ENCODE measurements at regions not wholly inside any gene's neighbourhood (a gene's known extent, or its start where the extent isn't known, plus 50 kb on each side); places are given as distances from the start of the nearest gene placed in this dataset.
"Not testable (repeated sequence)": the region's sequence is repeated elsewhere in the genome, so short reads cannot be mapped to it uniquely, and the experiment has no call there.

GRCh38 chr14:106761886-106762816 is 1235.8 kb downstream of the TMEM121 start:
- peaks cover 23% of the 10 kb centered on the region for H3K4me1 Mint-ChIP-seq
- not testable (repeated sequence) for H3K36me3 Mint-ChIP-seq, H3K27ac Mint-ChIP-seq, H3K4me3 Mint-ChIP-seq, DNase-seq, H3K9me3 Mint-ChIP-seq, H3K27me3 Mint-ChIP-seq

- not testable (repeated sequence) for H3K4me3 Mint-ChIP-seq, DNase-seq, H3K27me3 Mint-ChIP-seq, H3K9me3 Mint-ChIP-seq, H3K27ac Mint-ChIP-seq, H3K36me3 Mint-ChIP-seq
- peaks cover 23% of the 10 kb centered on the region for H3K4me1 Mint-ChIP-seq
These were observed 1238.6 kb downstream of the TMEM121 start for GRCh38 chr14:106764968-106765369.

GRCh38 chr14:106766145-106766544 is 1239.8 kb downstream of the TMEM121 start:
- Mint-ChIP-seq H3K27ac (no peak overlapping the region), H3K27me3 (no peaks in the 10 kb centered on the region), H3K4me3 (no peak overlapping the region), H3K4me1 (peaks cover 25% of the 10 kb centered on the region), H3K36me3 (no peaks in the 10 kb centered on the region), H3K9me3 (no peaks in the 10 kb centered on the region)
- DNase-seq, result no peak

- peaks cover 25% of the 10 kb centered on the region for H3K4me1 Mint-ChIP-seq
- H3K27me3 Mint-ChIP-seq, H3K36me3 Mint-ChIP-seq, H3K9me3 Mint-ChIP-seq: not testable (repeated sequence)
- peak overlapping the region; percentile 77 for H3K27ac Mint-ChIP-seq
- H3K4me3 Mint-ChIP-seq, result peak overlapping the region; percentile 29
- peak; percentile 57 for DNase-seq
These were observed 1240.3 kb downstream of the TMEM121 start for GRCh38 chr14:106766551-106767277.

- H3K27ac Mint-ChIP-seq, result not testable (repeated sequence)
These were observed 1241.8 kb downstream of the TMEM121 start for GRCh38 chr14:106768230-106768629.

GRCh38 chr14:106768972-106769700 is 1242.8 kb downstream of the TMEM121 start:
- not testable (repeated sequence) for H3K36me3 Mint-ChIP-seq, H3K9me3 Mint-ChIP-seq, H3K27me3 Mint-ChIP-seq, H3K4me3 Mint-ChIP-seq, DNase-seq, H3K27ac Mint-ChIP-seq
- H3K4me1 Mint-ChIP-seq, result peaks cover 25% of the 10 kb centered on the region

More at GRCh38 chr14:106768230-106768629, 1241.8 kb downstream of the TMEM121 start:
- peaks cover 25% of the 10 kb centered on the region for H3K4me1 Mint-ChIP-seq
- not testable (repeated sequence) for DNase-seq, H3K9me3 Mint-ChIP-seq, H3K4me3 Mint-ChIP-seq, H3K27me3 Mint-ChIP-seq, H3K36me3 Mint-ChIP-seq

GRCh38 chr14:106770158-106770672 is 1243.8 kb downstream of the TMEM121 start:
- Mint-ChIP-seq H3K27ac (peak overlapping the region; percentile 8), H3K4me1 (peaks cover 30% of the 10 kb centered on the region)
- not testable (repeated sequence) for H3K9me3 Mint-ChIP-seq, H3K27me3 Mint-ChIP-seq, H3K4me3 Mint-ChIP-seq, DNase-seq, H3K36me3 Mint-ChIP-seq

GRCh38 chr14:106774889-106775480 is 1248.6 kb downstream of the TMEM121 start:
- not testable (repeated sequence) for H3K36me3 Mint-ChIP-seq, H3K9me3 Mint-ChIP-seq, H3K27me3 Mint-ChIP-seq, H3K4me3 Mint-ChIP-seq, H3K27ac Mint-ChIP-seq
- DNase-seq, result peak; percentile 79
- H3K4me1 Mint-ChIP-seq, result peaks cover 18% of the 10 kb centered on the region

GRCh38 chr14:106776395-106776983 is 1250.1 kb downstream of the TMEM121 start:
- Mint-ChIP-seq H3K4me1 (peaks cover 15% of the 10 kb centered on the region), H3K36me3 (no peaks in the 10 kb centered on the region), H3K9me3 (peaks cover 4% of the 10 kb centered on the region), H3K27me3 (peaks cover 10% of the 10 kb centered on the region), H3K27ac (no peak overlapping the region), H3K4me3 (no peak overlapping the region)
- no peak for DNase-seq

GRCh38 chr14:106778986-106779385 is 1252.6 kb downstream of the TMEM121 start:
- no peak overlapping the region for H3K4me3 Mint-ChIP-seq
- DNase-seq, result no peak
- peaks cover 10% of the 10 kb centered on the region for H3K27me3 Mint-ChIP-seq
- peaks cover 15% of the 10 kb centered on the region for H3K4me1 Mint-ChIP-seq
- no peaks in the 10 kb centered on the region for H3K36me3 Mint-ChIP-seq
- no peak overlapping the region for H3K27ac Mint-ChIP-seq
- H3K9me3 Mint-ChIP-seq, result peaks cover 4% of the 10 kb centered on the region

GRCh38 chr14:106786697-106787096 is 1260.3 kb downstream of the TMEM121 start:
- H3K9me3 Mint-ChIP-seq, result no peaks in the 10 kb centered on the region
- peaks cover 10% of the 10 kb centered on the region for H3K4me1 Mint-ChIP-seq
- DNase-seq, result no peak
- no peak overlapping the region for H3K27ac Mint-ChIP-seq
- H3K36me3 Mint-ChIP-seq, result no peaks in the 10 kb centered on the region
- peaks cover 3% of the 10 kb centered on the region for H3K27me3 Mint-ChIP-seq
- no peak overlapping the region for H3K4me3 Mint-ChIP-seq

- no peak for DNase-seq
- H3K36me3 Mint-ChIP-seq, result no peaks in the 10 kb centered on the region
These were observed 1261.2 kb downstream of the TMEM121 start for GRCh38 chr14:106787626-106788025.

GRCh38 chr14:106788534-106788933 is 1262.2 kb downstream of the TMEM121 start:
- Mint-ChIP-seq H3K4me3 (peak overlapping the region; percentile 1), H3K36me3 (no peaks in the 10 kb centered on the region), H3K27ac (no peak overlapping the region), H3K9me3 (no peaks in the 10 kb centered on the region), H3K27me3 (peaks cover 3% of the 10 kb centered on the region), H3K4me1 (peaks cover 10% of the 10 kb centered on the region)
- DNase-seq, result no peak

More at GRCh38 chr14:106787626-106788025, 1261.2 kb downstream of the TMEM121 start:
- H3K4me1 Mint-ChIP-seq, result peaks cover 10% of the 10 kb centered on the region
- peaks cover 3% of the 10 kb centered on the region for H3K27me3 Mint-ChIP-seq
- no peak overlapping the region for H3K4me3 Mint-ChIP-seq
- no peak overlapping the region for H3K27ac Mint-ChIP-seq
- H3K9me3 Mint-ChIP-seq, result no peaks in the 10 kb centered on the region

GRCh38 chr14:106789318-106789717 is 1262.9 kb downstream of the TMEM121 start:
- Mint-ChIP-seq H3K9me3 (no peaks in the 10 kb centered on the region), H3K27me3 (peaks cover 3% of the 10 kb centered on the region), H3K27ac (no peak overlapping the region), H3K4me3 (no peak overlapping the region), H3K4me1 (peaks cover 10% of the 10 kb centered on the region), H3K36me3 (no peaks in the 10 kb centered on the region)
- no peak for DNase-seq

All from activated naive CD8-positive, alpha-beta T cell treated with anti-CD3 and anti-CD28 coated beads for 36 hours (primary cell).